DOHH2 (cell line): ENCODE measurements at regions not wholly inside any gene's neighbourhood (a gene's known extent, or its start where the extent isn't known, plus 50 kb on each side); places are given as distances from the start of the nearest gene placed in this dataset.
"Not testable (repeated sequence)": the region's sequence is repeated elsewhere in the genome, so short reads cannot be mapped to it uniquely, and the experiment has no call there.

Source experiments
- H3F3A ChIP-seq: fragments of 200-600 bp; sonication (generic), shearing (Covaris generic); 2 replicates; pipeline ENCODE4 v1.6.0; 2016; ENCODE audit warnings: antibody characterized with exemption, mild to moderate bottlenecking; ENCODE audit not compliant: control insufficient read depth, insufficient read depth
- H3K27ac ChIP-seq: fragments of 200-600 bp; sonication (generic); 2 replicates; pipeline ENCODE4 v1.5.1; 2014; ENCODE audit warnings: low read depth, mild to moderate bottlenecking, low read length, moderate library complexity
- H3K27me3 ChIP-seq: fragments of 200-600 bp; sonication (generic); 2 replicates; pipeline ENCODE4 v1.6.1; 2014; ENCODE audit warnings: mild to moderate bottlenecking, low read length, mixed read lengths; ENCODE audit not compliant: control insufficient read depth
- H3K36me3 ChIP-seq: fragments of 200-600 bp; sonication (generic); 2 replicates; pipeline ENCODE4 v1.6.1; 2014; ENCODE audit warnings: mild to moderate bottlenecking, low read length, moderate library complexity, mixed read lengths; ENCODE audit not compliant: control insufficient read depth
- H3K4me1 ChIP-seq: fragments of 200-600 bp; sonication (generic); 2 replicates; pipeline ENCODE4 v1.6.1; 2014; ENCODE audit warnings: mild to moderate bottlenecking, low read length, mixed read lengths; ENCODE audit not compliant: control insufficient read depth
- H3K4me2 ChIP-seq: fragments of 200-600 bp; sonication (generic); 2 replicates; pipeline ENCODE4 v1.6.0; 2014; ENCODE audit warnings: mild to moderate bottlenecking, low read length, moderate library complexity
- H3K4me3 ChIP-seq: fragments of 200-600 bp; sonication (generic); 2 replicates; pipeline ENCODE4 v1.5.1; 2014; ENCODE audit warnings: mild to moderate bottlenecking, low read length, mixed read lengths
- H3K79me2 ChIP-seq: fragments of 200-600 bp; sonication (generic); 2 replicates; pipeline ENCODE4 v1.6.1; 2014; ENCODE audit warnings: mild to moderate bottlenecking, low read length, mixed read lengths; ENCODE audit not compliant: control insufficient read depth
- H3K9me2 ChIP-seq: fragments of 200-600 bp; sonication (generic); replicated peaks from 2 replicates; pipeline ENCODE4 v1.6.1; 2014; ENCODE audit warnings: mild to moderate bottlenecking, low read length, mixed read lengths; ENCODE audit not compliant: control insufficient read depth
- H3K9me3 ChIP-seq: fragments of 200-600 bp; sonication (generic); 2 replicates; pipeline ENCODE4 v1.6.1; 2014; ENCODE audit warnings: antibody characterized with exemption, low read length, mixed read lengths; ENCODE audit not compliant: control insufficient read depth, insufficient read depth
- H4K20me1 ChIP-seq: fragments of 200-600 bp; sonication (generic); 2 replicates; pipeline ENCODE4 v1.6.0; 2014; ENCODE audit warnings: low read depth, mild to moderate bottlenecking, antibody characterized with exemption, low read length, moderate library complexity; ENCODE audit not compliant: control insufficient read depth, insufficient read depth
- CTCF ChIP-seq: fragments of 200-600 bp; sonication (generic); IDR thresholded peaks from one replicate; pipeline ENCODE4 v1.5.1; 2014; ENCODE audit warnings: antibody characterized with exemption, mild to moderate bottlenecking, low read depth, low read length; ENCODE audit not compliant: poor library complexity, severe bottlenecking
- EZH2phosphoT487 ChIP-seq: fragments of 200-600 bp; sonication (generic); IDR thresholded peaks from 2 replicates; pipeline ENCODE4 v1.6.1; 2017; ENCODE audit warnings: borderline replicate concordance, mild to moderate bottlenecking, antibody characterized with exemption, low read length, moderate library complexity, mixed read lengths

DNA sequence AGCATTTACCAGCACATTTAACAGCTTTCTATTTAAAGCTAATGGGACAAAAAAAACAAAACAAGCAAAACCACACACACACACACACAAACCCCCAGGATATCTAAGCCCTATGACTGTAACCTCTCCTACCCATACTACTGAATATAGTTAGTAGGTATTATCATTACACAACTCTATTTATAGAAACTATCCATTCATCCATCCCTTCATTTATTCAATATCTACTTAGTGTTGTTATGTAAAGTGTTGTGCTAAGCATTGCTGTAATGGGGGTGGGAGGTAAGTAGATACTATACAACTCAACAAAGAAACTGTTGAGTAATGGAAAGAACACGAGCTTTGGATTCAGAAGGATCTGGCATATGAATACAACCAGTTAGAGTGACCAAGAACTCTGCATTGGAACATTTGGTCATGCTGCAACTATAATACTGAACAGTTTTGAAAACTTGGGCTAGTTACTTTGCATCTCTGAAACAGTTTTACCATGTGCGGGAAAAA, 82.3 kb upstream of the ZNF608 start:
- Histone ChIP-seq H3K4me1 (peaks cover 96% of the 10 kb centered on the region), H3K79me2 (no peaks in the 10 kb centered on the region)
- no peak for TF ChIP-seq CTCF
- TF ChIP-seq EZH2phosphoT487: no peak

DNA sequence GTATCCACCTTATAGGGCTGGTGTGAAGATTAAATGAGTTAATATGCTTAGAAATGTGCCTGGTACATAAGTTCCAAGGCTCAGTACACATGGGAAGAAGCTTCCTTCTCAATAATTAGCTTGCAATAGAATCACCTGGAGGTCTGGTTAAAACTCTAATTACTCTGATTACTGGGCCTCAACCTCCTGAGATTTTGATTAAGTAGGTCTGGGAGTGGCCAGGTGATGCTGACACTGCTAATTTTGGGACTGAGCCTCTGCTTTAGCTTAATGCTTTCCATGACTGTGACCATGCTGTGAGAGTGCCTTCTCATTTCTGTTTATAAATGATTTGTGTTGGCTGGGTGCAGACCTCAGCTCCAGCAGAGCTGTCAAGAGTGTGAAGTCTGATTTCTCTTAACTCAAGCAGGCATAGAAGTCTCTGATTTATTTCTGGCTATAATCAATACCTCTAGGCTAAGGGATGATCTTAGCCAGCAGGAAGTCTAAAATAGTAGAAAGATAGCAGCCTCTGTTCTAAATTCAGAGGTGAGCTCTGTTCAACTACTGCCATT, 85.3 kb upstream of the ZNF608 start:
- Histone ChIP-seq H3K79me2 (no peaks in the 10 kb centered on the region), H3K27ac (peak overlapping the region; percentile 72), H3K9me2 (no peaks in the 10 kb centered on the region), H3K27me3 (no peaks in the 10 kb centered on the region), H3K36me3 (peaks cover 11% of the 10 kb centered on the region), H3F3A (peaks cover 3% of the 10 kb centered on the region), H3K9me3 (no peaks in the 10 kb centered on the region), H3K4me2 (peak overlapping the region; percentile 63), H4K20me1 (no peaks in the 10 kb centered on the region), H3K4me3 (peak overlapping the region; percentile 59), H3K4me1 (peaks cover 67% of the 10 kb centered on the region)
- no peak for TF ChIP-seq CTCF
- no peak for TF ChIP-seq EZH2phosphoT487

More for the DNA sequence above, 82.3 kb upstream of the ZNF608 start:
- Histone ChIP-seq H3K9me3 (no peaks in the 10 kb centered on the region), H3K27me3 (no peaks in the 10 kb centered on the region), H3F3A (peaks cover 17% of the 10 kb centered on the region), H3K36me3 (peaks cover 11% of the 10 kb centered on the region), H3K4me3 (no peak overlapping the region), H3K9me2 (no peaks in the 10 kb centered on the region), H3K27ac (no peak overlapping the region), H3K4me2 (peak overlapping the region; percentile 3; the same call in 1 of the 2 replicates), H4K20me1 (no peaks in the 10 kb centered on the region)

DNA sequence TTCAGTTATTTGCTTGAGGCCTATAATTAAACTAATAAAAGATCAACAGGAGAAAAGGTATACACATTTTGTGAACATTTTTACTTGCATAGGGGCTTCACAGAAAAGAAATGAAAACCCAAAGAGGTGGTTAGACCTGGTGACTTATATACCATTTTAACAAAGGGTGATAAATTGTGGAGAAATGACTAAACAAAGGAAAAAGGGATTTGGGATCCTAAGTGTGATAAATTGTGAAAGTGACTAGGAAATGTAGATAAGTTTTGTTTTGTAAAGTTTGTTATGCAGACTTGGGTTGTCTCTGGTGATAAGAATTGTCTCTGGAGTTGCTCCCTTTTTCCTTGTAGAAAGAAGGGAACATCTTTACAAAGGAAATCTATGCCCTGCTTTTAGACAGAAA, 86.1 kb upstream of the ZNF608 start:
- Histone ChIP-seq H3F3A (peaks cover 3% of the 10 kb centered on the region), H3K27me3 (no peaks in the 10 kb centered on the region), H3K4me2 (peak overlapping the region; percentile 63), H3K36me3 (peaks cover 11% of the 10 kb centered on the region), H3K4me1 (peaks cover 60% of the 10 kb centered on the region), H3K79me2 (no peaks in the 10 kb centered on the region), H3K9me2 (no peaks in the 10 kb centered on the region), H3K27ac (peak overlapping the region; percentile 72), H3K4me3 (peak overlapping the region; percentile 59), H3K9me3 (no peaks in the 10 kb centered on the region), H4K20me1 (no peaks in the 10 kb centered on the region)
- no peak for TF ChIP-seq EZH2phosphoT487
- no peak for TF ChIP-seq CTCF

- not testable (repeated sequence) for H3K27ac ChIP-seq, H3K9me3 ChIP-seq, H3K27me3 ChIP-seq, H3K4me3 ChIP-seq, H4K20me1 ChIP-seq, H3K79me2 ChIP-seq, H3K4me2 ChIP-seq, H3F3A ChIP-seq, H3K9me2 ChIP-seq
- Histone ChIP-seq H3K4me1 (peaks cover 34% of the 10 kb centered on the region), H3K36me3 (peaks cover 11% of the 10 kb centered on the region)
Observed at GRCh38 chr5:124836314-124836713, 89.9 kb upstream of the ZNF608 start.
